GM06990 (cell line): ENCODE measurements at regions not wholly inside any gene's neighbourhood (a gene's known extent, or its start where the extent isn't known, plus 50 kb on each side); places are given as distances from the start of the nearest gene placed in this dataset.

Experiments
- DNase-seq: peaks from one replicate; pipeline ENCODE4 v3.0.0-alpha.2; 2011; ENCODE audit not compliant: insufficient read length; ENCODE audit errors: extremely low read depth
- H3K27me3 ChIP-seq: replicated peaks from 2 replicates; pipeline ENCODE4 v1.6.0; 2011; ENCODE audit warnings: low read length; ENCODE audit not compliant: control insufficient read depth, insufficient read depth
- H3K36me3 ChIP-seq: 2 replicates; pipeline ENCODE4 v1.5.1; 2011; ENCODE audit warnings: low read length; ENCODE audit not compliant: control insufficient read depth, insufficient read depth
- H3K4me3 ChIP-seq: replicated peaks from 2 replicates; pipeline ENCODE4 v1.5.1; 2011; ENCODE audit warnings: low read depth, mild to moderate bottlenecking, control low read depth, low read length
- TF ChIP-seq, protein P1 (sequence below): IDR thresholded peaks from 2 replicates; pipeline ENCODE4 v1.5.1; 2011; ENCODE audit warnings: low read length, control low read depth, mild to moderate bottlenecking, inconsistent platforms; ENCODE audit not compliant: insufficient read depth, poor library complexity, severe bottlenecking

DNA sequence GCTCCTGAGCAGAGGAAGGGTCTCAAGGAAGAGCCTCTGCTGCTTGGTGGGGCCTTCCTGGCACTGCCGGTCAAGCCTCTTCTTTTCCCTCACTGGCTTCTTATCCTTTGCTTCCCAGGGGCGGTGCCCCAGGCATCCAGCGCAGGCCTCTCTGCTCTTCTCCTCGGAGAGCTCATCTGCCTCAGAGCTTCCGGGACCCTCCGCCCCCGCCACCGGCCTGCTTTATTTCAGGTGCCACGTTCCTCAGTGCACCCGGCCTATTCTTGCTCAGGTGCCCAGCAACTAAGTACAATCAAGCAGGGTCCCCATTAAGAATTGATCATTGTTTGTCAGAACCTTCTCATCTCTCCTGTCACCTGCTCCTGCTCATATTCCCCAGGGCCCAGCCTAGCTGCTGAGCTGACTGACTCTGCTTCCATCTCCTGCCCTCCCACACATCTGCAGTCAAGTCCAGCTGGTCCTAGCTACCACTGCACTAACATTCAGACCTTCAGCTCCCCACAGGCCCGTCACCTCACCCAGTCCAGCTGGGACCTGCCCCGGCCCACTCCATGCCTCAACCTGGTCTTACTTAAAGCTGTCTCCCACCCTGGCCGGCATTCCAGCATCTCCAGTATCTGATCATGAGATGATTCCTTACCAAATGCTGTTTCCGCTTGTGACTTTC lies 114.3 kb upstream of the BOD1 start:
- TF ChIP-seq, protein P1, sequence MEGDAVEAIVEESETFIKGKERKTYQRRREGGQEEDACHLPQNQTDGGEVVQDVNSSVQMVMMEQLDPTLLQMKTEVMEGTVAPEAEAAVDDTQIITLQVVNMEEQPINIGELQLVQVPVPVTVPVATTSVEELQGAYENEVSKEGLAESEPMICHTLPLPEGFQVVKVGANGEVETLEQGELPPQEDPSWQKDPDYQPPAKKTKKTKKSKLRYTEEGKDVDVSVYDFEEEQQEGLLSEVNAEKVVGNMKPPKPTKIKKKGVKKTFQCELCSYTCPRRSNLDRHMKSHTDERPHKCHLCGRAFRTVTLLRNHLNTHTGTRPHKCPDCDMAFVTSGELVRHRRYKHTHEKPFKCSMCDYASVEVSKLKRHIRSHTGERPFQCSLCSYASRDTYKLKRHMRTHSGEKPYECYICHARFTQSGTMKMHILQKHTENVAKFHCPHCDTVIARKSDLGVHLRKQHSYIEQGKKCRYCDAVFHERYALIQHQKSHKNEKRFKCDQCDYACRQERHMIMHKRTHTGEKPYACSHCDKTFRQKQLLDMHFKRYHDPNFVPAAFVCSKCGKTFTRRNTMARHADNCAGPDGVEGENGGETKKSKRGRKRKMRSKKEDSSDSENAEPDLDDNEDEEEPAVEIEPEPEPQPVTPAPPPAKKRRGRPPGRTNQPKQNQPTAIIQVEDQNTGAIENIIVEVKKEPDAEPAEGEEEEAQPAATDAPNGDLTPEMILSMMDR: no peak
- Histone ChIP-seq H3K27me3 (no peaks in the 10 kb centered on the region), H3K36me3 (no peaks in the 10 kb centered on the region), H3K4me3 (no peak overlapping the region)
- no peak for DNase-seq

DNA sequence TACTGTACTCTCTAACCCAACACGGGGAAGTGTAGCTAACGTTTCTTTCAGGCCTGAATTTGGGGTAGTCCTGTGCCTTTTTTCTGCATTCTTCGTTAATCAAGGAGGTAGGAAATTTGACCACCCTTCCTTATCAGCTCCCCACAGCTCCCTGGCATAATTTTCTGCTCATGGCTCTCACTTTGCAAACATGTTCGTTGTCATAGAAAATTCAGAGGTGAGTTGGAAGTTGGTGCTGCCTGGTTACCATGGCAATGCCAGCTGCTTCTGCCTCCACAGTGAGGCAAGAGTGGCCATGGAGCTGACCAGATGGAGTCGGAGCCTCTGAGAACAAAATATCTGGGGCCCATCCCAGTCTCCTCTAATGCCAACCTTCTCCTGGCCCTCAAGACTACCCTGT lies 116.6 kb upstream of the BOD1 start:
- no peak overlapping the region for H3K4me3 ChIP-seq
- no peaks in the 10 kb centered on the region for H3K27me3 ChIP-seq
- TF ChIP-seq, protein P1: no peak
- DNase-seq: no peak
- H3K36me3 ChIP-seq: no peaks in the 10 kb centered on the region

DNA sequence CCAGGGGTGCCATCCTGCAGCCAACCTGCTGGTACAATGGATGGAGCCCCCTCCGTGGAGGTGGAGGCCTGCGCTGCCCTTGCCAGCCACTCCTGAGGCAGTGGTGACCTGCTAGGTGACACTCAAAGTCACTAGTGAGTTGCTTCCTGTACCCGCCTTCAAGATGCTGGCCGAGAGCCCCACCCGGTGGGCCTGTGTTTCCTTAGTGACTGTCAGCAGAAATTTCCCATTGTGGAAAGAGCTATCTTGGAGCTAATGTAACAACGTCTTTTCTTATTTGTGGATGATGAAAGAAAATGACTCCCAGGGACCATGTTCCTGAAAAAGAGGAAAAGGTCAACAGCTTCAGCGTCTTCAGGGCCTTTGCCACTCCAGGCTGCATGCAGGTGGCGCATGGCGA lies 117.0 kb upstream of the BOD1 start:
- DNase-seq: no peak
- no peaks in the 10 kb centered on the region for H3K36me3 ChIP-seq
- H3K27me3 ChIP-seq: no peaks in the 10 kb centered on the region
- H3K4me3 ChIP-seq: no peak overlapping the region
- TF ChIP-seq, protein P1: no peak

DNA sequence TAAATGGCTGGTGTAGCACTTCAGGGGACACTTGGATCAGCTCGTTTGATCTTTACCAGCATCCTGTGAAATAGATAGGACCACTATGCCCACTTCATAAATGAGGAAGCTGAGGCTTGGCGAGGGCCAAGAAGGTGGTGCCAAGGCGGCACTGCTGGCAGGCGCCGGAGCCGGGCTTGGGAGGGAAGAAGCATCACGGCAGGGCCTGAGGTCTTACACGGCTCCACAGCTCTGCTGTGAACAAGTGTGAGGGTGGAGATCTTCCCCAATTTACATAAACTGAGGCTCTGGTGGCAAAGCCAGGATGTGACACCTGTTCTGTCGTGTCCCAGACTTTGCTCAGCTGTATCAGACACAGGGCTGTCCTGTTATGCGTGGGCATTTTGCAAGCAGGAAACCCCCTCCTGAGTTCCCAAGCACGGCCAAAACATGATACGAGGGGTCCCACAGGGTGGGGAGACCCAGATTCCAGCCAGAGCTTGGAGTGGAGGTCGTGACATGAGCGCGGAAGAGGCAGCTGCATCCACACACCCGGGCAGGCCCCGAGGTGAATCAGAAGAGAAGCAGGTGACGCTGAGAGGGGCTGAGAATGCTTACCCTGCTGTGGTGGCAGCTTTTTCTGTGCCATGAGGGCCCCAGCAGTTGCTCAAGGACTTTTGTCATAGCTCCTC lies 117.5 kb upstream of the BOD1 start:
- H3K36me3 ChIP-seq: no peaks in the 10 kb centered on the region
- DNase-seq: peak; percentile 62
- H3K27me3 ChIP-seq: no peaks in the 10 kb centered on the region
- TF ChIP-seq, protein P1: no peak
- H3K4me3 ChIP-seq: no peak overlapping the region

DNA sequence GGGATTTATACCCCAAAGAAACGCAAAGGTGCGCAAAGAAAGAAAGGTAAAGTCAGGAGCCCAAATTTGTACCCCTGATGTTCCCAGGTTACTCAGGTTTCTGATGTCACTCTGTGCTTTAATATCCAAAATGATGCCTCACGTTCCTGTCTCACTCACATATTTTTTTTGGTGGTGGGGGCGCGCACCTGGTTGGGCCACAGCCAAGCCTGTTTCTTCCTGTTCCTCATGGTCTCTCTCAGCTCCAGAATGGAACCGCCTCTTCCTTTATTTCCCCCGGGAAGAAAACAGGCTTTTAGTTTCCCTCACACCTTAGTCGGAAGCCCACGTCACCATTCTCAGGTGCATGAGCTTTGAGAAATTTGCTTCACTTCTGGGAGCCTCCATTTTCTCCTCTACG lies 118.3 kb upstream of the BOD1 start:
- Histone ChIP-seq H3K4me3 (no peak overlapping the region), H3K36me3 (no peaks in the 10 kb centered on the region), H3K27me3 (no peaks in the 10 kb centered on the region)
- no peak for DNase-seq
- TF ChIP-seq, protein P1: no peak
